ENCODE measurements at regions not wholly inside any gene's neighbourhood (a gene's known extent, or its start where the extent isn't known, plus 50 kb on each side); places are given as distances from the start of the nearest gene placed in this dataset.

GRCh38 chr20:48556956-48557355 lies 270.8 kb downstream of the PREX1 start:
- no peak for DNase-seq (ENCODE audit: low spot score)

GRCh38 chr20:48552550-48552949 lies 275.2 kb downstream of the PREX1 start:
- ChIA-PET POLR2A (ENCODE audit: low non-redundant PET) (no interaction called here), CTCF (no interaction called here)
- DNase-seq (ENCODE audit: low spot score) = no peak
- Histone ChIP-seq H3K27ac (ENCODE audit: low read depth, low read length, poor library complexity, severe bottlenecking) (no peak overlapping the region), H3K4me1 (ENCODE audit: insufficient read depth, low read length, poor library complexity, severe bottlenecking) (no peaks in the 10 kb centered on the region), H3K27me3 (replicated peaks; ENCODE audit: insufficient read depth, low read depth, low read length, poor library complexity) (peaks cover 5% of the 10 kb centered on the region), H3K9me3 (ENCODE audit: low read depth, low read length, poor library complexity, severe bottlenecking) (no peaks in the 10 kb centered on the region), H3K36me3 (ENCODE audit: insufficient read depth, low read length, poor library complexity, severe bottlenecking) (no peaks in the 10 kb centered on the region), H3K4me3 (ENCODE audit: low read depth, low read length, poor library complexity, severe bottlenecking) (no peak overlapping the region)
- no peak for TF ChIP-seq EZH2 (IDR thresholded peaks at IDR 0.05; ENCODE audit: borderline replicate concordance, low read depth, low read length, poor library complexity, severe bottlenecking)
- TF ChIP-seq, protein P1, sequence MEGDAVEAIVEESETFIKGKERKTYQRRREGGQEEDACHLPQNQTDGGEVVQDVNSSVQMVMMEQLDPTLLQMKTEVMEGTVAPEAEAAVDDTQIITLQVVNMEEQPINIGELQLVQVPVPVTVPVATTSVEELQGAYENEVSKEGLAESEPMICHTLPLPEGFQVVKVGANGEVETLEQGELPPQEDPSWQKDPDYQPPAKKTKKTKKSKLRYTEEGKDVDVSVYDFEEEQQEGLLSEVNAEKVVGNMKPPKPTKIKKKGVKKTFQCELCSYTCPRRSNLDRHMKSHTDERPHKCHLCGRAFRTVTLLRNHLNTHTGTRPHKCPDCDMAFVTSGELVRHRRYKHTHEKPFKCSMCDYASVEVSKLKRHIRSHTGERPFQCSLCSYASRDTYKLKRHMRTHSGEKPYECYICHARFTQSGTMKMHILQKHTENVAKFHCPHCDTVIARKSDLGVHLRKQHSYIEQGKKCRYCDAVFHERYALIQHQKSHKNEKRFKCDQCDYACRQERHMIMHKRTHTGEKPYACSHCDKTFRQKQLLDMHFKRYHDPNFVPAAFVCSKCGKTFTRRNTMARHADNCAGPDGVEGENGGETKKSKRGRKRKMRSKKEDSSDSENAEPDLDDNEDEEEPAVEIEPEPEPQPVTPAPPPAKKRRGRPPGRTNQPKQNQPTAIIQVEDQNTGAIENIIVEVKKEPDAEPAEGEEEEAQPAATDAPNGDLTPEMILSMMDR (conservative IDR thresholded peaks at IDR 0.05; ENCODE audit: low read depth, low read length) = no peak
- intact Hi-C loops (cut with micrococcal nuclease; ENCODE audit: unreplicated experiment) = no loop called here
- no TSS peak for BruUV-seq (replicated peaks)

More at GRCh38 chr20:48556956-48557355, 270.8 kb downstream of the PREX1 start:
- H3K9me3 ChIP-seq (ENCODE audit: low read depth, low read length, poor library complexity, severe bottlenecking) = no peaks in the 10 kb centered on the region
- TF ChIP-seq EZH2 (IDR thresholded peaks at IDR 0.05; ENCODE audit: borderline replicate concordance, low read depth, low read length, poor library complexity, severe bottlenecking) = no peak
- TF ChIP-seq, protein P1 (conservative IDR thresholded peaks at IDR 0.05; ENCODE audit: low read depth, low read length) = no peak
- H3K36me3 ChIP-seq (ENCODE audit: insufficient read depth, low read length, poor library complexity, severe bottlenecking) = no peaks in the 10 kb centered on the region
- H3K27me3 ChIP-seq (replicated peaks; ENCODE audit: insufficient read depth, low read depth, low read length, poor library complexity) = peaks cover 9% of the 10 kb centered on the region
- intact Hi-C loops (cut with micrococcal nuclease; ENCODE audit: unreplicated experiment) = no loop called here
- no peak overlapping the region for H3K4me3 ChIP-seq (ENCODE audit: low read depth, low read length, poor library complexity, severe bottlenecking)
- H3K4me1 ChIP-seq (ENCODE audit: insufficient read depth, low read length, poor library complexity, severe bottlenecking) = no peaks in the 10 kb centered on the region
- no peak overlapping the region for H3K27ac ChIP-seq (ENCODE audit: low read depth, low read length, poor library complexity, severe bottlenecking)
- no TSS peak for BruUV-seq (replicated peaks)
- ChIA-PET POLR2A (ENCODE audit: low non-redundant PET) (no interaction called here), CTCF (no interaction called here)

- TF ChIP-seq EZH2 (IDR thresholded peaks at IDR 0.05; ENCODE audit: borderline replicate concordance, low read depth, low read length, poor library complexity, severe bottlenecking) = no peak
- TF ChIP-seq, protein P1 (conservative IDR thresholded peaks at IDR 0.05; ENCODE audit: low read depth, low read length) = no peak
- Histone ChIP-seq H3K27me3 (replicated peaks; ENCODE audit: insufficient read depth, low read depth, low read length, poor library complexity) (peaks cover 7% of the 10 kb centered on the region), H3K4me3 (ENCODE audit: low read depth, low read length, poor library complexity, severe bottlenecking) (no peak overlapping the region), H3K27ac (ENCODE audit: low read depth, low read length, poor library complexity, severe bottlenecking) (no peak overlapping the region), H3K36me3 (ENCODE audit: insufficient read depth, low read length, poor library complexity, severe bottlenecking) (no peaks in the 10 kb centered on the region), H3K4me1 (ENCODE audit: insufficient read depth, low read length, poor library complexity, severe bottlenecking) (no peaks in the 10 kb centered on the region), H3K9me3 (ENCODE audit: low read depth, low read length, poor library complexity, severe bottlenecking) (no peaks in the 10 kb centered on the region)
- BruUV-seq (replicated peaks) = no TSS peak
- intact Hi-C loops (cut with micrococcal nuclease; ENCODE audit: unreplicated experiment) = no loop called here
- no peak for DNase-seq (ENCODE audit: low spot score)
- POLR2A ChIA-PET (ENCODE audit: low non-redundant PET) = no interaction called here
- CTCF ChIA-PET = no interaction called here
These were observed 277.0 kb downstream of the PREX1 start for GRCh38 chr20:48550814-48551213.

Data from A673 (cell line).